PC-3 (cell line): ENCODE measurements at regions not wholly inside any gene's neighbourhood (a gene's known extent, or its start where the extent isn't known, plus 50 kb on each side); places are given as distances from the start of the nearest gene placed in this dataset.

Experiments
- ATAC-seq: fragments of 200-7000 bp; cut with Tn5 transposase; 2 replicates; pipeline ENCODE4 v1.9.1; 2020; ENCODE audit warnings: mild to moderate bottlenecking, moderate library complexity
- BruUV-seq: library from RNA; stranded (reverse); fragments of 400-500 nt; replicated peaks from 2 replicates; lab custom pipeline; 2021; lab: Mats Ljungman, UMichigan
- CTCF ChIA-PET: fragments of 300-600 bp; sonication (Branson Sonifier 250); formaldehyde crosslinking; loops from one replicate; lab custom pipeline; 2022; ENCODE audit warnings: antibody characterized with exemption; lab: Charles Lee
- POLR2A ChIA-PET: fragments of 300-600 bp; sonication (Branson Sonifier 250); formaldehyde crosslinking; loops from one replicate; lab custom pipeline; 2022; ENCODE audit warnings: antibody characterized with exemption; ENCODE audit not compliant: unreplicated experiment; lab: Charles Lee
- DNase-seq: peaks from one replicate; pipeline ENCODE4 v3.0.0-alpha.2; 2015
- H2AFZ ChIP-seq: fragments of 300-600 bp; sonication (generic); 2 replicates; pipeline ENCODE4 v1.6.0; 2016; ENCODE audit warnings: antibody characterized with exemption, low read length
- H3F3A ChIP-seq: fragments of 300-600 bp; sonication (generic); one replicate; pipeline ENCODE4 v1.6.0; 2017; ENCODE audit warnings: antibody characterized with exemption, low read length, control low read depth, mild to moderate bottlenecking; ENCODE audit not compliant: unreplicated experiment
- H3K27ac ChIP-seq: fragments of 300-600 bp; sonication (generic); 2 replicates; pipeline ENCODE4 v1.5.1; 2016; ENCODE audit warnings: mild to moderate bottlenecking, low read length
- H3K27me3 ChIP-seq: fragments of 300-600 bp; sonication (generic); 2 replicates; pipeline ENCODE4 v1.6.1; 2016; ENCODE audit warnings: low read length, mixed read lengths
- H3K36me3 ChIP-seq: fragments of 300-600 bp; sonication (generic); 2 replicates; pipeline ENCODE4 v1.6.1; 2016; ENCODE audit warnings: low read depth, mixed run types, low read length, mixed read lengths
- H3K4me1 ChIP-seq: fragments of 300-600 bp; sonication (generic); 2 replicates; pipeline ENCODE4 v1.5.1; 2016; ENCODE audit warnings: low read length; ENCODE audit not compliant: insufficient read depth
- H3K4me2 ChIP-seq: fragments of 300-600 bp; sonication (generic); 2 replicates; pipeline ENCODE4 v1.6.0; 2016; ENCODE audit warnings: low read length
- H3K4me3 ChIP-seq: fragments of 300-600 bp; sonication (generic); 2 replicates; pipeline ENCODE4 v1.5.1; 2016; ENCODE audit warnings: mild to moderate bottlenecking, low read length, mixed read lengths
- H3K79me2 ChIP-seq: fragments of 300-600 bp; sonication (generic); 2 replicates; pipeline ENCODE4 v1.6.1; 2017; ENCODE audit warnings: low read length, mixed read lengths
- H3K9ac ChIP-seq: fragments of 300-600 bp; sonication (generic); 2 replicates; pipeline ENCODE4 v1.6.0; 2016; ENCODE audit warnings: mild to moderate bottlenecking, low read length
- H3K9me2 ChIP-seq: fragments of 300-600 bp; sonication (generic); replicated peaks from 2 replicates; pipeline ENCODE4 v1.6.1; 2016; ENCODE audit warnings: mixed run types, low read length, mixed read lengths
- H3K9me3 ChIP-seq: fragments of 300-600 bp; sonication (generic); 2 replicates; pipeline ENCODE4 v1.6.1; 2016; ENCODE audit warnings: low read length, mixed read lengths
- H4K20me1 ChIP-seq: fragments of 300-600 bp; sonication (generic); 2 replicates; pipeline ENCODE4 v1.6.1; 2016; ENCODE audit warnings: low read length, mixed read lengths
- EZH2 ChIP-seq: fragments of 300-600 bp; sonication (generic); IDR thresholded peaks from one replicate; pipeline ENCODE4 v1.6.1; 2017; ENCODE audit warnings: antibody characterized with exemption, mild to moderate bottlenecking, low read length; ENCODE audit not compliant: unreplicated experiment
- EZH2phosphoT487 ChIP-seq: fragments of 300-600 bp; sonication (generic); IDR thresholded peaks from 2 replicates; pipeline ENCODE4 v1.6.1; 2018; ENCODE audit warnings: mild to moderate bottlenecking, antibody characterized with exemption, low read length, borderline replicate concordance
- intact Hi-C: fragments of 100-400 bp; cut with micrococcal nuclease; formaldehyde crosslinking; loops from 2 replicates; pipeline ENCODE4 v1.9.0; 2023
- TF ChIP-seq, protein P1 (sequence below): fragments of 300-600 bp; sonication (generic); conservative IDR thresholded peaks from 2 replicates; pipeline ENCODE4 v1.5.1; 2017; ENCODE audit warnings: antibody characterized with exemption, low read depth, mild to moderate bottlenecking, low read length

DNA sequence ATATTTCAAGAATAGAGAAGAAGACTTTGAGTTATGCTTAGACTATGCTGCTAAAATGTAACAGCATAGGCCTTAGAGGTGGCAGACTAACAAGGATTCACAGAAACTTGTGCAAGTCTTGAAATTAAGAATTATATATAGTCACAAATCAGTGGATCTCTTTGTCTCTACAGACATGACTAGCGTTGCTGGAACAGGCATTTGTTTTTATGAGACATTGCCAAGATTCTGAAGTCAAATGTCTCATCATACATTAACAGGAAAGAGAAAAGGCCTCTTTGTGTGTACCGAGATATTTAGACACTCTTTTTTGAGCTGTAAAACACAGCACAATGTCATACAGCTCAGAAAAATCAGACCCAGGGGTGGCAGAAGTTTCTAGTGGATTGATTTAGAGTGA lies 207.1 kb downstream of the TMX3 start:
- intact Hi-C loops: no loop called here

DNA sequence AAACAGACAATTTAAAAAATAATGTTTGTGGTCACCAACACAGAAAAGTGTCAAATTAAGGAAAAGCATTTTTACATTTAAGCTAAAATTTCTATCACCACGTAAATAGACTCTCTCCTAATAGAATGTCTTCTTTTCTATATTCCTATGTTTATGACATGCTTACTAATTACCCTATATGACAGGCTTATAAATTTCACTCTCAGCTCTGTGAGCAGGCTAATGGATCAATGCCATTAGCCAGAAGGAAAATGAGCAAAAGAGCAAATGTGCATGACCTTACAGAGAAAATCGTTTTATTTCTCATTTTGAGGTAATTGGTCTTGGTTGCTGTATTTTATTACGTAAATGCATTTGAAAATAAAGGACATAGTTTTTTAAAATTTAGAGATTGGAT lies 209.7 kb downstream of the TMX3 start:
- ChIA-PET CTCF (no interaction called here), POLR2A (no interaction called here)
- DNase-seq (no peak), ATAC-seq (no peak)
- H3K4me3 ChIP-seq: no peak overlapping the region
- intact Hi-C loops: no loop called here
- no peak overlapping the region for H3K4me2 ChIP-seq
- no peak overlapping the region for H3K9ac ChIP-seq
- TF ChIP-seq, protein P1, sequence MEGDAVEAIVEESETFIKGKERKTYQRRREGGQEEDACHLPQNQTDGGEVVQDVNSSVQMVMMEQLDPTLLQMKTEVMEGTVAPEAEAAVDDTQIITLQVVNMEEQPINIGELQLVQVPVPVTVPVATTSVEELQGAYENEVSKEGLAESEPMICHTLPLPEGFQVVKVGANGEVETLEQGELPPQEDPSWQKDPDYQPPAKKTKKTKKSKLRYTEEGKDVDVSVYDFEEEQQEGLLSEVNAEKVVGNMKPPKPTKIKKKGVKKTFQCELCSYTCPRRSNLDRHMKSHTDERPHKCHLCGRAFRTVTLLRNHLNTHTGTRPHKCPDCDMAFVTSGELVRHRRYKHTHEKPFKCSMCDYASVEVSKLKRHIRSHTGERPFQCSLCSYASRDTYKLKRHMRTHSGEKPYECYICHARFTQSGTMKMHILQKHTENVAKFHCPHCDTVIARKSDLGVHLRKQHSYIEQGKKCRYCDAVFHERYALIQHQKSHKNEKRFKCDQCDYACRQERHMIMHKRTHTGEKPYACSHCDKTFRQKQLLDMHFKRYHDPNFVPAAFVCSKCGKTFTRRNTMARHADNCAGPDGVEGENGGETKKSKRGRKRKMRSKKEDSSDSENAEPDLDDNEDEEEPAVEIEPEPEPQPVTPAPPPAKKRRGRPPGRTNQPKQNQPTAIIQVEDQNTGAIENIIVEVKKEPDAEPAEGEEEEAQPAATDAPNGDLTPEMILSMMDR: no peak
- TF ChIP-seq EZH2phosphoT487 (no peak), EZH2 (no peak)
- H3K36me3 ChIP-seq: no peaks in the 10 kb centered on the region
- no peaks in the 10 kb centered on the region for H4K20me1 ChIP-seq
- H3K4me1 ChIP-seq: peaks cover 3% of the 10 kb centered on the region
- no TSS peak for BruUV-seq
- no peak overlapping the region for H3K27ac ChIP-seq
- H3K79me2 ChIP-seq: no peaks in the 10 kb centered on the region
- H3K9me3 ChIP-seq: no peaks in the 10 kb centered on the region
- no peaks in the 10 kb centered on the region for H3K27me3 ChIP-seq
- no peaks in the 10 kb centered on the region for H3K9me2 ChIP-seq
- H3F3A ChIP-seq: no peaks in the 10 kb centered on the region
- no peak overlapping the region for H2AFZ ChIP-seq

More for the DNA sequence above, 207.1 kb downstream of the TMX3 start:
- Histone ChIP-seq H3F3A (no peaks in the 10 kb centered on the region), H3K79me2 (no peaks in the 10 kb centered on the region), H3K9ac (no peak overlapping the region), H4K20me1 (no peaks in the 10 kb centered on the region), H3K4me1 (no peaks in the 10 kb centered on the region), H3K9me3 (no peaks in the 10 kb centered on the region), H2AFZ (no peak overlapping the region), H3K4me3 (no peak overlapping the region), H3K4me2 (no peak overlapping the region), H3K36me3 (no peaks in the 10 kb centered on the region), H3K27me3 (no peaks in the 10 kb centered on the region), H3K9me2 (no peaks in the 10 kb centered on the region), H3K27ac (no peak overlapping the region)
- DNase-seq (no peak), ATAC-seq (no peak)
- ChIA-PET POLR2A (no interaction called here), CTCF (no interaction called here)
- BruUV-seq: no TSS peak
- no peak for TF ChIP-seq EZH2
- TF ChIP-seq, protein P1: no peak
- TF ChIP-seq EZH2phosphoT487: no peak

DNA sequence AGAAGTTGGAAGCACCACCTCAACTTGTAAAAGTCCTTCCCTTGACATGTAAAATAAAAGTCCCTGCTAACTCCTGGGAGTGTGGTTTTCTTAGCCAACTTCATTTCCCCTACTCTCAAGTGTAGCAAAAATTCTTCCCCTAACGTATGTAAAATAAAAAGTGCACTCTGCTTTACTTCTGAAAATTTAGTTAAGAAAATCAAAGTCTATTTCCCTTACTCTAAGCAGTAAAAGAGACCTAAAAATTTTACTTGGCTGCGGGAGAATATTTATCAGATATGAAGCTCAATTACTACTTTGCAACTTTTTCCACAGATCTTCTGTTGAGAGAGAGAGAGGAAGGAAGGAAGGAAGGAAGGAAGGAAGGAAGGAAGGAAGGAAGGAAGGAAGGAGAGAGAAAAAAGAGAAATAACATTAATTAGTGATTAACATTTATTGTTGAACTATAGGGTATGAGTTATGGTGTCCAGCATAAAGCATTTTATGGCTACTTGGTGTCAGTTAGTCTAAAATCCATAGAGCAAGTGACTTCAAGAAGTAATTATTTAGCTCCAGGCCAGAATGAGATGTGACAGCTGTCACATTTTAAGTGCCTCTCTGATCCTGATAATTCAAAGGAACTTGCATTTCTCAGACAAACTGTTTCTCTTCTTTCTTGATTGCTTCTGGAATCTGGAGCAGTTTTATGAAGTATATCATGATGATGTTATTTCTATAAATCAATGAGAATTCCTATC lies 210.3 kb downstream of the TMX3 start:
- H2AFZ ChIP-seq: no peak overlapping the region
- H4K20me1 ChIP-seq: no peaks in the 10 kb centered on the region
- no peak for TF ChIP-seq EZH2
- TF ChIP-seq, protein P1: no peak
- TF ChIP-seq EZH2phosphoT487: no peak
- ChIA-PET CTCF (no interaction called here), POLR2A (no interaction called here)
- BruUV-seq: no TSS peak
- ATAC-seq: no peak
- no peaks in the 10 kb centered on the region for H3K36me3 ChIP-seq
- DNase-seq: no peak
- no peak overlapping the region for H3K9ac ChIP-seq
- peaks cover 9% of the 10 kb centered on the region for H3K4me1 ChIP-seq
- H3K27me3 ChIP-seq: no peaks in the 10 kb centered on the region
- H3K79me2 ChIP-seq: no peaks in the 10 kb centered on the region
- H3K4me2 ChIP-seq: no peak overlapping the region
- no peaks in the 10 kb centered on the region for H3K9me3 ChIP-seq
- no peak overlapping the region for H3K27ac ChIP-seq
- H3F3A ChIP-seq: no peaks in the 10 kb centered on the region
- intact Hi-C loops: no loop called here
- no peak overlapping the region for H3K4me3 ChIP-seq
- H3K9me2 ChIP-seq: no peaks in the 10 kb centered on the region
